ENCODE measurements at regions not wholly inside any gene's neighbourhood (a gene's known extent, or its start where the extent isn't known, plus 50 kb on each side); places are given as distances from the start of the nearest gene placed in this dataset.
"Not testable (repeated sequence)": the region's sequence is repeated elsewhere in the genome, so short reads cannot be mapped to it uniquely, and the experiment has no call there.

- not testable (repeated sequence) for DNase-seq
Observed at GRCh38 chr3:176015228-176015627, 1156.1 kb downstream of the NAALADL2 start.

- DNase-seq = no peak
Observed at GRCh38 chr3:176009256-176009655, 1150.1 kb downstream of the NAALADL2 start.

- DNase-seq = no peak
Observed at GRCh38 chr3:176005564-176005963, 1146.4 kb downstream of the NAALADL2 start.

- DNase-seq = no peak
Observed at GRCh38 chr3:175989161-175989560, 1130.0 kb downstream of the NAALADL2 start.

GRCh38 chr3:175988401-175988800 lies 1129.3 kb downstream of the NAALADL2 start:
- DNase-seq = no peak

GRCh38 chr3:175985781-175986180 lies 1126.6 kb downstream of the NAALADL2 start:
- DNase-seq = no peak

- no peak for DNase-seq
Observed at GRCh38 chr3:175983379-175983778, 1124.2 kb downstream of the NAALADL2 start.

- no peak for DNase-seq
Observed at GRCh38 chr3:175980486-175981090, 1121.5 kb downstream of the NAALADL2 start.

- no peak for DNase-seq
Observed at GRCh38 chr3:175977968-175978752, 1119.0 kb downstream of the NAALADL2 start.

GRCh38 chr3:175969456-175969855 lies 1110.3 kb downstream of the NAALADL2 start:
- no peak for DNase-seq

- no peak for DNase-seq
Observed at GRCh38 chr3:175965036-175965435, 1105.9 kb downstream of the NAALADL2 start.

GRCh38 chr3:175957427-175957826 lies 1098.3 kb downstream of the NAALADL2 start:
- DNase-seq = no peak

- DNase-seq = no peak
Observed at GRCh38 chr3:175956964-175957363, 1097.8 kb downstream of the NAALADL2 start.

- DNase-seq = no peak
Observed at GRCh38 chr3:175951047-175951694, 1092.0 kb downstream of the NAALADL2 start.

GRCh38 chr3:175948041-175948440 lies 1088.9 kb downstream of the NAALADL2 start:
- no peak for DNase-seq

- no peak for DNase-seq
Observed at GRCh38 chr3:175941352-175941751, 1082.2 kb downstream of the NAALADL2 start.

- DNase-seq = no peak
Observed at GRCh38 chr3:175940881-175941280, 1081.7 kb downstream of the NAALADL2 start.

- DNase-seq = no peak
Observed at GRCh38 chr3:175940243-175940642, 1081.1 kb downstream of the NAALADL2 start.

GRCh38 chr3:175937367-175937766 lies 1078.2 kb downstream of the NAALADL2 start:
- DNase-seq = not testable (repeated sequence)

- no peak for DNase-seq
Observed at GRCh38 chr3:175932586-175932985, 1073.5 kb downstream of the NAALADL2 start.

- no peak for DNase-seq
Observed at GRCh38 chr3:175919133-175919532, 1060.0 kb downstream of the NAALADL2 start.

GRCh38 chr3:175916191-175916934 lies 1057.2 kb downstream of the NAALADL2 start:
- DNase-seq = no peak

- no peak for DNase-seq
Observed at GRCh38 chr3:175914785-175915184, 1055.7 kb downstream of the NAALADL2 start.
